ENCODE measurements at regions not wholly inside any gene's neighbourhood (a gene's known extent, or its start where the extent isn't known, plus 50 kb on each side); places are given as distances from the start of the nearest gene placed in this dataset.
"Not testable (repeated sequence)": the region's sequence is repeated elsewhere in the genome, so short reads cannot be mapped to it uniquely, and the experiment has no call there.

DNA sequence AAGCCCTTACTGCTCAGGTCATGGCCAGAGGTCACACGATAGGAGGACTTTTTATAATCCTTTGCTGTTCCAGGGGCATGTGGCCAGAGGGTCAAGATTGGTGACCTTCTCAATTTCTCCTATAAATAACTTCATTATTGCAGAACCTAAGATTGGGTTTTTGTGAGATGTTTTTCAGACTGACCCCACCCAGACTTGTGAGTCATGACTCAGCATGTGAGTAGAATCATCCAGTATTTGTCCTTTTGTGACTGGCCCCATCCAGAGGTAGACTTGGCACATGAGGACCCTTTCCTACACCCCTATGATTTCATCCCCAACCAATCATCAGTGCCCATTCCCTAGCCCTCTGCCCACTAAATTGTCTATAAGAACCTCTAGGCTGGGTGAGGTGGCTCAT, 84.5 kb upstream of the ABCC4 start:
- in situ Hi-C loops (cut with MboI; ENCODE audit: low pct_unique_long_range_greater_than_20kb, low sequenced_read_pairs), result loop anchor here (25.0 kb wide), 1 partner anchor 198 kb away; no protein-coding TSS in a partner anchor

DNA sequence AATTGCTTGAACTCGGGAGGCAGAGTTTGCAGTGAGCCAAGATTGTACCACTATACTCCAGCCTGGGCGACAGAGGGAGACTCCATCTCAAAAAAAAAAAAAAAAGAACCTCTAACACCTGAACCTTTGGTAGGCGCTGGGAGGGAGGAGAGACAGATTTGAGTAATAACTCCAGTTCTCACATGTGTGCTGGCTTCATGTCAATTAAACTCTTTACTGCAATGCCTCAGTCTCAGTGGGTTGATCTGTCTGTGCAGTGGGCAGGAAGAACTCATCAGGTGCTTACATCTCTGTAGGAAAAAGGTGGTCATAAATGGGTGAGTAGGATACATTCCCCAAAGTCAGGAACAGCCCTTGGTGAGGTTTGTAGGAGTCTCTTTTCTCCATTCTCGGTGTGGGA, 85.1 kb upstream of the ABCC4 start:
- no peak for DNase-seq
- in situ Hi-C loops (cut with MboI; ENCODE audit: low pct_unique_long_range_greater_than_20kb, low sequenced_read_pairs), result loop anchor here (25.0 kb wide), 1 partner anchor 199 kb away; no protein-coding TSS in a partner anchor

More for the DNA sequence above, 84.5 kb upstream of the ABCC4 start:
- DNase-seq, result no peak

DNA sequence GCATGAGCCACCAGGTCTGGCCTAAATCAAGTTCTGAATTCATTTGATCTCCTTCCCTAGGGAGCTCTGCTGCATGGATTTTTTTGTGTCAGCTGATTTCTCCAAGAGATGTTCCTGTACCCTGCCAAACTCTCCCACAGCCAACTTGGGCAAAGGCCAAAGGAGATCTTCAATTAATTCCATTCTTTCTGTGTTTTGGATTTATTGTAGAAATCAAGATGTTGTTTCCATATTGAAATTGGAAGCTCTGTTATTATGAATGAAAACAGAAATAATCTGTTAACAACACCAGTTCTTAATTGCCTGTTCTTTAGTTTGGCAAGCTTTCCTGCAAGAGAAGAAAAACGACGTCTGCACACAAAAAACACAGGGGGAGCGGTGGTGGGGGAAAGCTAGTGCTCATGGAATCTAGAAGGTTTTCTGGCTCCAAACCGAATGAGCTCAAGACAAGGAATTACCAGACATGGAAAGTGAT, 86.5 kb upstream of the ABCC4 start:
- in situ Hi-C loops (cut with MboI; ENCODE audit: low pct_unique_long_range_greater_than_20kb, low sequenced_read_pairs), result loop anchor here (25.0 kb wide), 1 partner anchor 200 kb away; no protein-coding TSS in a partner anchor
- DNase-seq, result no peak

DNA sequence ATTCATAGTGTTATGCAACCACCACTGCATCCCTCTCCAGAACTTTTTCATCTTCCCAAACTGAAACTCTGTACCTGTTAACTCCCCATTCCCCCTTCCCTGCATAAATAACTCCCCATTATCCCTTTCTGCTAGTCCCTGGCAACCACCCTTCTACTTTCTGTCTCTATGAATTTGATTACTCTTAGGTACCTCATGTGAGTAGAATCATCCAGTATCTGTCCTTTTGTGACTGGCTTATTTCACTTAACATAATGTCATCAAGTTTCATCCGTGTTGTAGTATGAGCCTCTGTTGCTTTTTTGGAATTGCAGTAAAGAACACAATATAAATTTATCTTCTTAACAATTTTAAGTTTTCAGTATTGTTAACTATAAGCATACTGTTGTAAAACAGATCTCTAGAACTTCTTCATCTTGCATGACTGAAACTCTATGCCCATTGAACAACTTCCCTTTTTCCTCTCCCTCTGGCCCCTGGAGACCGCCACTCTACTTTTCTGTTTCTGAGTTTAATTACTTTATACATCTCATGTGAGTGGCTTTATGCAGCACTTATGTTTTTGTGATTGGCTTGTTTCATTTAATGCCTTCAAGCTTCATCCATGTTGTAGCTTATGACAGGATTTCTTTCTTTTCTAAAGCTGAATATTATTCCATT, 87.3 kb upstream of the ABCC4 start:
- in situ Hi-C loops (cut with MboI; ENCODE audit: low pct_unique_long_range_greater_than_20kb, low sequenced_read_pairs), result loop anchor here (25.0 kb wide), 1 partner anchor 201 kb away; no protein-coding TSS in a partner anchor
- DNase-seq, result peak; percentile 72

GRCh38 chr13:95391362-95391761, 90.1 kb upstream of the ABCC4 start:
- in situ Hi-C loops (cut with MboI; ENCODE audit: low pct_unique_long_range_greater_than_20kb, low sequenced_read_pairs), result loop anchor here (25.0 kb wide), 1 partner anchor 204 kb away; no protein-coding TSS in a partner anchor
- no peak for DNase-seq

DNA sequence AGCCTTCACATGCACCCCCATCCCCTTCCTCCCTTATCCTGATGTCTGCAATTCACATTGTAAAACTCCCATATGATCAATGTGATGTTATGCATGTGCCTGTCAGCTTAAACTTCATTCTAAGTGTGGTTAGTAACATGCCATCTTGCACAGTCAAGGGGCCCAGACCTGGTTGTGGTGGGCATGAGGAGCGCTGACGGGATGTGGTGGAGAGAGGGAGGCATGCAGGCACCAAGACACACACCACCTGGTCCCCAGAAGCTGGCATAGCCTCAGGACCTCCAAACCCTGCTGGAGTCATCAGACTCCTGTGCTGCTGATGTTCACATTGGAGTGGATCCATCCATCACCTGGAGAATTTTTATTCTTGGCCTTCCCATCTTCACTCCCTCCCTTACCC, 90.5 kb upstream of the ABCC4 start:
- no peak for DNase-seq
- in situ Hi-C loops (cut with MboI; ENCODE audit: low pct_unique_long_range_greater_than_20kb, low sequenced_read_pairs), result loop anchor here (25.0 kb wide), 1 partner anchor 204 kb away; no protein-coding TSS in a partner anchor

DNA sequence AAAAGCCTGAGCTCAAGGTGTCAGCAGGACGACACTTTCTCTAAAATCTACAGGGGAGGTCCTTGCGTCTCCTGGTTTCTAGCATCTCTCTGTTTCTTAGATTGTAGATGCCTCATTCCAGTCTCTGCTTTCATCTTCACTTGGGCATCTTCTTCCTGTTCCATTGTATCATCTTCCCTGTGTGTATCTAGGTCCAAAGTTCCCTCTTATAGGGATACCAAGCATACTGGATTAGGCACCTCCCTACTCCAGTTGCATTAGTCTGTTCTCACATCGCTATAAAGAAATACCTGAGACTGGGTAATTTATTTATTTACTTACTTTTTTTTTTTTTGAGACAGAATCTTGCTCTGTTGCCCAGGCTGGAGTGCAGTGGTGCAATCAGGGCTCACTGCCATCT, 91.3 kb upstream of the ABCC4 start:
- in situ Hi-C loops (cut with MboI; ENCODE audit: low pct_unique_long_range_greater_than_20kb, low sequenced_read_pairs), result loop anchor here (25.0 kb wide), 1 partner anchor 205 kb away; no protein-coding TSS in a partner anchor
- DNase-seq, result no peak

DNA sequence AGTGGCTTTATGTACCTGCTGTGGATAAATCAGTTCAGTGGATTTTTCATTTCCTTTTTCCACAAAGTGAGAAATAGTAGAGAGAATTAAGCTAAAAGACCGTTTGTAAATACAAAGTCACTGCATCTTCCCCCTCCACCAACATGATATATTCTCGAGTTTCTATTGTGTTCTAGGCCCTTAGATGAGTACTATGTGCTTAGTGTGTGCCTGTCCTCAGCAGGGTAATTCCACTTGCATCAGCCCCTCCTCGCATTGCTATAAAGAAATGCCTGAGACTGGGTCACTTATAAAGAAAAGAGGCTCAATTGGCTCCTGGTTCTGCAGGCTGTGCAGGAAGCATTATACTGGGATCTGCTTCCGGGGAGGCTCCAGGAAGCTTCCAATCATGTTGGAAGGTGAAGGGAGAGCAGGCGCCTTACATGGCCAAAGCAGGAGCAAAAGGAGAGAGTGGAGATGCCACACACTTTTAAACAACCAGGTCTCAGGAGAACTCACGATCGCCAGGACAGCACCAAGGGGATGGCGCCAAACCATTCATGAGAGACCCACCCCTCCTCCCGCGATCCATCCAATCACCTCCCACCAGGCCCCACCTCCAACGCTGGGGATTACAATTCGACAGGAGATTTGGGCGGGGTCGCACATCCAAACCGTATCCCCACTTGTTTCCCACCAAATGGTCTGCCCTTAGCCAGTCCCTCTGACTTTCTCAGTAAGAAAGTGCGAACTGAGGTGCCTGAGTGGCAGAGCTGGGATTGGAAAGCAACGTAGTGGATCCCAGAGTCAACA, 102.3 kb upstream of the ABCC4 start:
- in situ Hi-C loops (cut with MboI; ENCODE audit: low pct_unique_long_range_greater_than_20kb, low sequenced_read_pairs), result no loop called here
- DNase-seq, result no peak

DNA sequence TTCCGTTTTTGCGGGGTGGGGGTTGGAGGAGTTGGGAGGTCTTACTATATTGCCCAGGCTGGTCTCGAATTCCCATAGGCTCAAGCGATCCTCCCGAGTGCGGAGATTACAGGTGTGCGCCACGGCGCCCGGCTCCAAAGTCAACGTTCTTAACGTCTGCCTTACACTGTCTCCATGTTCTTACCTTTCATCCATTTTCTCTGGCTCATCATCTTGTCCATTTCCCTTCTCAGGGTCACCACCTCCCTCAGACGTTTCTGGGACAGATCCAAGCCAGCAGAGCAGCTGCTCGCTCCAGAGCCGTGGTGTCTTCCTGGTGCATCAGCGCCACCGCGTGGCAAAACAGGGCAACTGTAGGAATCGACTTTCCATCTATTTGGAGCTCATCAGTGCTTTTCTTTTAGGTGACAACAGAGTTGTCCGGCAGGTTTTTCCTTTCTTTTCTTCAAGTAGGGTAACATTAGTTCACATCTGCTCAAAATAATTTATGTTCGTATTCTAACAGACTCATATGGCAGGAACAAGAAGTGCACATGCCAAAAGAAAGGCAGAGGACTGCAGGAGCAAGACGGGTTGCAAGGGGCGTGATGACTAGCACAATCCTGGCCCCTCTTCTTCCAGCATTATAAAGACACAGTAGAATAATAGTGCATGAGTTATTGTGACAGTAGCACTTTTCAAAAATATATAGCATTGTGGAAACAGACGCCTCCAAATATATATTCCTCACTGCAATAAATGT, 103.1 kb upstream of the ABCC4 start:
- in situ Hi-C loops (cut with MboI; ENCODE audit: low pct_unique_long_range_greater_than_20kb, low sequenced_read_pairs), result no loop called here

DNA sequence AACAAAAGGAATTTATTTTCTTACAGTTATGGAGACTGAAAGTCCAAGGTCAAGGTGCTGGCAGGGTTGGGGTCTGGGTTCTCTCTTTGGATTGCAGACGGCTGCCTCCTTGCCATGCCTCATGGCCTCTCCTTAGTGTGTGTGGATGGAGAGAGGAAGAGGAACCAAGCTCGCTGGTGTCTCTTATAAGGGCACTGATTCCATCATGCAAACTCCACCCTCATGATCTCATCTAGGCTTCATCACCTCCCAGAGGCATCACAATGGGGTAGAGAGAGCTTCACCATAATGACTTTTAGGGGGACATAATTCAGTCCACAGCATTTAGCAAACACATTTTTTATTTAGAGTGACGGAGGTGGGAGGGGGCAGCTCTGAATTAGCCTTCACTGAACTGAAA, 104.9 kb upstream of the ABCC4 start:
- in situ Hi-C loops (cut with MboI; ENCODE audit: low pct_unique_long_range_greater_than_20kb, low sequenced_read_pairs), result no loop called here
- no peak for DNase-seq

More for the DNA sequence above, 103.1 kb upstream of the ABCC4 start:
- peak; percentile 79 for DNase-seq

- DNase-seq, result no peak
- in situ Hi-C loops (cut with MboI; ENCODE audit: low pct_unique_long_range_greater_than_20kb, low sequenced_read_pairs), result no loop called here
Measured at GRCh38 chr13:95411428-95412040, 110.3 kb upstream of the ABCC4 start.

- in situ Hi-C loops (cut with MboI; ENCODE audit: low pct_unique_long_range_greater_than_20kb, low sequenced_read_pairs), result no loop called here
Measured at GRCh38 chr13:95418946-95419345, 117.7 kb upstream of the ABCC4 start.

DNA sequence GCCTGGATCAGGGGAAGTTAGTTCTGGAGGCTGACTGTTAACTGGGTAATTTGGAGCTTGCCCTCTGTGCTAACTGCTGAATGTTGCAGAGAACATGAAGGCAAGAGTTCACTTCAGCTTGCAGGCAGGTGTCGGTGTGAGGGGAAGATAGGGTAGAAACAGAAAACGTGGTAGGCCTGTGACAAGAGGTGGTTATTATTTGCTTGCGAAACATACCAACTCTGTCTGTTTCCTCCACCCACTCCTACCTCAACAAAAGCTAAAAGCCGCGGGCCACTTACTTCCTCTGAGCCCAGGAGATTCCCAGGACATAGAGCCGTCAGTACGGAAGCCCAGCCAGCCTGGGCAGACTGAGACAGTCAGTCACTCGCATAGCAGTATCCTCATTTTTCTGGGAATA, 119.2 kb upstream of the ABCC4 start:
- in situ Hi-C loops (cut with MboI; ENCODE audit: low pct_unique_long_range_greater_than_20kb, low sequenced_read_pairs), result no loop called here
- peak; percentile 65 for DNase-seq

More at GRCh38 chr13:95418946-95419345, 117.7 kb upstream of the ABCC4 start:
- DNase-seq, result no peak

GRCh38 chr13:95426631-95427030, 125.4 kb upstream of the ABCC4 start:
- DNase-seq, result no peak
- in situ Hi-C loops (cut with MboI; ENCODE audit: low pct_unique_long_range_greater_than_20kb, low sequenced_read_pairs), result no loop called here

DNA sequence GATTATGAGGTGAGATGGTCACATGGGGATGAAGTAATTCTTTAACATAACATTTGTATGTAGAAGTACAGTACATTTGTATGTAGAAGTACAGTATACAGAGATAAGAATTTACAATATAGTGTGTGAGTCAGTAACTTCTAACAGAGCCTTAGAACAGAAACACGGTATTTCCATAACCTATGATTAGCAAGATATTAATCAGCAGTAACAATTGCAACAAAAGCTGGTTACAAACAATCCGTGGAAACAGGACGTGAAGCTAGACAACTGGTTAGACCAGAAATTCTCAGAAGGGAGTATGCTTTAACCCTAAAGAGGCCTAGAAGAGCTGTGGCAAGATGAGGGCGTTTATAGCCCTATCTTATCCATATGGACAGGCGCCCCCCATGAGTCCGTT, 122.0 kb upstream of the CLDN10 start:
- in situ Hi-C loops (cut with MboI; ENCODE audit: low pct_unique_long_range_greater_than_20kb, low sequenced_read_pairs), result not testable (repeated sequence)

GRCh38 chr13:95432141-95432540, 120.4 kb upstream of the CLDN10 start:
- in situ Hi-C loops (cut with MboI; ENCODE audit: low pct_unique_long_range_greater_than_20kb, low sequenced_read_pairs), result no loop called here
- no peak for DNase-seq

More for the DNA sequence above, 122.0 kb upstream of the CLDN10 start:
- not testable (repeated sequence) for DNase-seq

DNA sequence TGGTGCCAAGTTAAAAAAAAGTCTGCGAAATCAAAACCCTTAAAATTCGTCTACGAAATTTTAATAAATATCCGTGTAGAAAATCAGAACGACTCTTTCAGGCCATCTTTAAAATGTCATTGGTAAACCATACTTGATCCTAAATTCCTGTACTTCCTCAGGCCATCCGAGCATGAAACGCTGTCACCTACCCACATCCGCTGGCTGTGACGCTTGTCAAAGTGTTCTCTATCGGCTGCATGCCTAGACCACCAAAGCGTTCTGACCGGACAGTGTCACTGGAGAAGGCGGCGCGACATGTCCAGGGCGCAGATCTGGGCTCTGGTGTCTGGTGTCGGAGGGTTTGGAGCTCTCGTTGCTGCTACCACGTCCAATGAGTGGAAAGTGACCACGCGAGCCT, 119.0 kb upstream of the CLDN10 start:
- in situ Hi-C loops (cut with MboI; ENCODE audit: low pct_unique_long_range_greater_than_20kb, low sequenced_read_pairs), result no loop called here
- DNase-seq, result no peak

- no peak for DNase-seq
Measured at GRCh38 chr13:95434111-95434510, 118.4 kb upstream of the CLDN10 start.

DNA sequence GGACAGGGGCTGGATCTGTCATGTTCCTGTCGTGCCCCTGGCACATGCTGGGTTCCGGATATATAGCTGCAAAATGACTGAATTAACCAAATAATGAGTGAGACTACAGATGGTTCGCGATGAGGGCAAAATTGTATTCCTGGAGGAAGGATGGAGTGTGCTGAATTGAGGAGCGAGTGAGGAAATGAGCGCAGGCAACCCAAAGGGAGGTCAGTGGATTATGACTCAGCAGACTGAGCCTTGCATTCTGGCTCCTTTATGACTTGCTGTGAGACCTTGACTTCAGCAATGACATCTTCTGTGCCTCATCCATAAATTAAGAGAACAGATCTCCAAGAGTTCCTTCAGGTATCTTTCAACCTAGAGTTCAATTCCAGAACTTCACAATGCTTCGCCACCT, 115.0 kb upstream of the CLDN10 start:
- DNase-seq, result no peak
- in situ Hi-C loops (cut with MboI; ENCODE audit: low pct_unique_long_range_greater_than_20kb, low sequenced_read_pairs), result no loop called here

More at GRCh38 chr13:95434111-95434510, 118.4 kb upstream of the CLDN10 start:
- in situ Hi-C loops (cut with MboI; ENCODE audit: low pct_unique_long_range_greater_than_20kb, low sequenced_read_pairs), result no loop called here

Data from KBM-7 (cell line).